ENCODE measurements at regions not wholly inside any gene's neighbourhood (a gene's known extent, or its start where the extent isn't known, plus 50 kb on each side); places are given as distances from the start of the nearest gene placed in this dataset.

GRCh38 chr5:158308429-158309025, 449.6 kb upstream of the CLINT1 start:
- H3K4me3 Mint-ChIP-seq = no peak overlapping the region
- peaks cover 5% of the 10 kb centered on the region for H3K27me3 Mint-ChIP-seq
- H3K9me3 Mint-ChIP-seq = peaks cover 9% of the 10 kb centered on the region
- intact Hi-C loops (cut with micrococcal nuclease) = no loop called here
- no peaks in the 10 kb centered on the region for H3K4me1 Mint-ChIP-seq (ENCODE audit: low read depth)
- H3K27ac Mint-ChIP-seq = no peak overlapping the region
- no peaks in the 10 kb centered on the region for H3K36me3 Mint-ChIP-seq (ENCODE audit: low read depth)

GRCh38 chr5:158305861-158306260, 446.9 kb upstream of the CLINT1 start:
- Mint-ChIP-seq H3K4me3 (no peak overlapping the region), H3K27me3 (peaks cover 5% of the 10 kb centered on the region), H3K4me1 (ENCODE audit: low read depth) (no peaks in the 10 kb centered on the region), H3K36me3 (ENCODE audit: low read depth) (no peaks in the 10 kb centered on the region), H3K27ac (no peak overlapping the region), H3K9me3 (peaks cover 9% of the 10 kb centered on the region)
- intact Hi-C loops (cut with micrococcal nuclease) = no loop called here

GRCh38 chr5:158304607-158305006, 445.7 kb upstream of the CLINT1 start:
- Mint-ChIP-seq H3K9me3 (no peaks in the 10 kb centered on the region), H3K36me3 (ENCODE audit: low read depth) (no peaks in the 10 kb centered on the region), H3K4me1 (ENCODE audit: low read depth) (no peaks in the 10 kb centered on the region), H3K27ac (no peak overlapping the region), H3K27me3 (peaks cover 5% of the 10 kb centered on the region), H3K4me3 (no peak overlapping the region)
- intact Hi-C loops (cut with micrococcal nuclease) = no loop called here

- H3K27ac Mint-ChIP-seq = no peak overlapping the region
- intact Hi-C loops (cut with micrococcal nuclease) = no loop called here
- peaks cover 5% of the 10 kb centered on the region for H3K27me3 Mint-ChIP-seq
- no peaks in the 10 kb centered on the region for H3K4me1 Mint-ChIP-seq (ENCODE audit: low read depth)
- no peaks in the 10 kb centered on the region for H3K9me3 Mint-ChIP-seq
- no peak overlapping the region for H3K4me3 Mint-ChIP-seq
- no peaks in the 10 kb centered on the region for H3K36me3 Mint-ChIP-seq (ENCODE audit: low read depth)
Observed at GRCh38 chr5:158303883-158304282, 444.9 kb upstream of the CLINT1 start.

GRCh38 chr5:158303275-158303674, 444.3 kb upstream of the CLINT1 start:
- Mint-ChIP-seq H3K36me3 (ENCODE audit: low read depth) (no peaks in the 10 kb centered on the region), H3K27me3 (no peaks in the 10 kb centered on the region), H3K27ac (no peak overlapping the region), H3K9me3 (no peaks in the 10 kb centered on the region), H3K4me3 (no peak overlapping the region), H3K4me1 (ENCODE audit: low read depth) (no peaks in the 10 kb centered on the region)
- intact Hi-C loops (cut with micrococcal nuclease) = no loop called here

GRCh38 chr5:158302029-158302428, 443.1 kb upstream of the CLINT1 start:
- Mint-ChIP-seq H3K27me3 (no peaks in the 10 kb centered on the region), H3K27ac (no peak overlapping the region), H3K36me3 (ENCODE audit: low read depth) (no peaks in the 10 kb centered on the region), H3K4me1 (ENCODE audit: low read depth) (no peaks in the 10 kb centered on the region), H3K4me3 (no peak overlapping the region), H3K9me3 (peaks cover 5% of the 10 kb centered on the region)
- intact Hi-C loops (cut with micrococcal nuclease) = no loop called here

- intact Hi-C loops (cut with micrococcal nuclease) = no loop called here
Observed at GRCh38 chr5:158301186-158301585, 442.2 kb upstream of the CLINT1 start.

GRCh38 chr5:158300256-158300655, 441.3 kb upstream of the CLINT1 start:
- H3K27ac Mint-ChIP-seq = no peak overlapping the region
- H3K4me3 Mint-ChIP-seq = no peak overlapping the region
- H3K9me3 Mint-ChIP-seq = peaks cover 12% of the 10 kb centered on the region
- no peaks in the 10 kb centered on the region for H3K36me3 Mint-ChIP-seq (ENCODE audit: low read depth)
- H3K4me1 Mint-ChIP-seq (ENCODE audit: low read depth) = no peaks in the 10 kb centered on the region
- no peaks in the 10 kb centered on the region for H3K27me3 Mint-ChIP-seq
- intact Hi-C loops (cut with micrococcal nuclease) = no loop called here

More at GRCh38 chr5:158301186-158301585, 442.2 kb upstream of the CLINT1 start:
- no peak overlapping the region for H3K27ac Mint-ChIP-seq
- peaks cover 12% of the 10 kb centered on the region for H3K9me3 Mint-ChIP-seq
- H3K4me3 Mint-ChIP-seq = no peak overlapping the region
- H3K36me3 Mint-ChIP-seq (ENCODE audit: low read depth) = no peaks in the 10 kb centered on the region
- H3K4me1 Mint-ChIP-seq (ENCODE audit: low read depth) = no peaks in the 10 kb centered on the region
- H3K27me3 Mint-ChIP-seq = no peaks in the 10 kb centered on the region

GRCh38 chr5:158297002-158297527, 438.1 kb upstream of the CLINT1 start:
- intact Hi-C loops (cut with micrococcal nuclease) = no loop called here
- Mint-ChIP-seq H3K27me3 (no peaks in the 10 kb centered on the region), H3K36me3 (ENCODE audit: low read depth) (no peaks in the 10 kb centered on the region), H3K4me1 (ENCODE audit: low read depth) (no peaks in the 10 kb centered on the region), H3K9me3 (peaks cover 20% of the 10 kb centered on the region), H3K27ac (no peak overlapping the region), H3K4me3 (no peak overlapping the region)

- no peaks in the 10 kb centered on the region for H3K36me3 Mint-ChIP-seq (ENCODE audit: low read depth)
- no peak overlapping the region for H3K4me3 Mint-ChIP-seq
- no peak overlapping the region for H3K27ac Mint-ChIP-seq
- peaks cover 2% of the 10 kb centered on the region for H3K27me3 Mint-ChIP-seq
- intact Hi-C loops (cut with micrococcal nuclease) = no loop called here
- no peaks in the 10 kb centered on the region for H3K4me1 Mint-ChIP-seq (ENCODE audit: low read depth)
- peaks cover 20% of the 10 kb centered on the region for H3K9me3 Mint-ChIP-seq
Observed at GRCh38 chr5:158294701-158295100, 435.8 kb upstream of the CLINT1 start.

GRCh38 chr5:158292981-158293380, 434.0 kb upstream of the CLINT1 start:
- Mint-ChIP-seq H3K4me1 (ENCODE audit: low read depth) (no peaks in the 10 kb centered on the region), H3K27ac (no peak overlapping the region), H3K9me3 (peaks cover 20% of the 10 kb centered on the region), H3K4me3 (no peak overlapping the region), H3K27me3 (peaks cover 2% of the 10 kb centered on the region), H3K36me3 (ENCODE audit: low read depth) (no peaks in the 10 kb centered on the region)
- intact Hi-C loops (cut with micrococcal nuclease) = no loop called here

GRCh38 chr5:158289967-158290366, 431.0 kb upstream of the CLINT1 start:
- Mint-ChIP-seq H3K36me3 (ENCODE audit: low read depth) (no peaks in the 10 kb centered on the region), H3K4me3 (no peak overlapping the region), H3K27ac (no peak overlapping the region), H3K27me3 (peaks cover 5% of the 10 kb centered on the region), H3K9me3 (peaks cover 8% of the 10 kb centered on the region), H3K4me1 (ENCODE audit: low read depth) (no peaks in the 10 kb centered on the region)
- intact Hi-C loops (cut with micrococcal nuclease) = no loop called here

GRCh38 chr5:158288272-158288657, 429.3 kb upstream of the CLINT1 start:
- H3K9me3 Mint-ChIP-seq = peaks cover 3% of the 10 kb centered on the region
- intact Hi-C loops (cut with micrococcal nuclease) = no loop called here
- no peaks in the 10 kb centered on the region for H3K4me1 Mint-ChIP-seq (ENCODE audit: low read depth)
- H3K27ac Mint-ChIP-seq = no peak overlapping the region
- H3K36me3 Mint-ChIP-seq (ENCODE audit: low read depth) = no peaks in the 10 kb centered on the region
- no peak overlapping the region for H3K4me3 Mint-ChIP-seq
- H3K27me3 Mint-ChIP-seq = peaks cover 5% of the 10 kb centered on the region

- Mint-ChIP-seq H3K27ac (no peak overlapping the region), H3K36me3 (ENCODE audit: low read depth) (no peaks in the 10 kb centered on the region), H3K9me3 (no peaks in the 10 kb centered on the region), H3K4me1 (ENCODE audit: low read depth) (no peaks in the 10 kb centered on the region), H3K27me3 (peaks cover 5% of the 10 kb centered on the region), H3K4me3 (no peak overlapping the region)
- intact Hi-C loops (cut with micrococcal nuclease) = no loop called here
Observed at GRCh38 chr5:158287643-158288271, 428.8 kb upstream of the CLINT1 start.

- H3K9me3 Mint-ChIP-seq = no peaks in the 10 kb centered on the region
- intact Hi-C loops (cut with micrococcal nuclease) = no loop called here
- no peak overlapping the region for H3K4me3 Mint-ChIP-seq
- H3K27me3 Mint-ChIP-seq = peaks cover 5% of the 10 kb centered on the region
- H3K4me1 Mint-ChIP-seq (ENCODE audit: low read depth) = no peaks in the 10 kb centered on the region
- no peaks in the 10 kb centered on the region for H3K36me3 Mint-ChIP-seq (ENCODE audit: low read depth)
- H3K27ac Mint-ChIP-seq = no peak overlapping the region
Observed at GRCh38 chr5:158286827-158287226, 427.9 kb upstream of the CLINT1 start.
